DOHH2 (cell line): ENCODE measurements at regions not wholly inside any gene's neighbourhood (a gene's known extent, or its start where the extent isn't known, plus 50 kb on each side); places are given as distances from the start of the nearest gene placed in this dataset.

ENCODE experiments used
- CTCF ChIP-seq: fragments of 200-600 bp; sonication (generic); IDR thresholded peaks from one replicate; pipeline ENCODE4 v1.5.1; 2014; ENCODE audit warnings: antibody characterized with exemption, mild to moderate bottlenecking, low read depth, low read length; ENCODE audit not compliant: poor library complexity, severe bottlenecking
- EZH2phosphoT487 ChIP-seq: fragments of 200-600 bp; sonication (generic); IDR thresholded peaks from 2 replicates; pipeline ENCODE4 v1.6.1; 2017; ENCODE audit warnings: borderline replicate concordance, mild to moderate bottlenecking, antibody characterized with exemption, low read length, moderate library complexity, mixed read lengths

GRCh38 chr5:97501965-97502305, 318.9 kb upstream of the RIOK2 start:
- TF ChIP-seq CTCF: no peak
- TF ChIP-seq EZH2phosphoT487: no peak
